Islet of Langerhans (tissue), 1 donor: ENCODE measurements at regions not wholly inside any gene's neighbourhood (a gene's known extent, or its start where the extent isn't known, plus 50 kb on each side); places are given as distances from the start of the nearest gene placed in this dataset.

Experiments
- FAIRE-seq: peaks from one replicate; lab custom pipeline; 2011; peaks lifted over from hg19 to GRCh38; lab: Jason Lieb, UNC

GRCh38 chr11:15541079-15541478, 426.4 kb downstream of the INSC start:
- no peak for FAIRE-seq

GRCh38 chr11:15544353-15544752, 429.6 kb downstream of the INSC start:
- FAIRE-seq = no peak

GRCh38 chr11:15547685-15548084, 433.0 kb downstream of the INSC start:
- no peak for FAIRE-seq

GRCh38 chr11:15551901-15552851, 437.5 kb downstream of the INSC start:
- no peak for FAIRE-seq

GRCh38 chr11:15555161-15555560, 440.4 kb downstream of the INSC start:
- FAIRE-seq = no peak

GRCh38 chr11:15557457-15558230, 442.9 kb downstream of the INSC start:
- no peak for FAIRE-seq

- FAIRE-seq = no peak
These were observed 443.9 kb downstream of the INSC start for GRCh38 chr11:15558513-15559181.

- FAIRE-seq = no peak
These were observed 446.2 kb downstream of the INSC start for GRCh38 chr11:15560689-15561467.

- no peak for FAIRE-seq
These were observed 447.5 kb downstream of the INSC start for GRCh38 chr11:15562230-15562629.

- no peak for FAIRE-seq
These were observed 448.3 kb downstream of the INSC start for GRCh38 chr11:15563054-15563453.

- no peak for FAIRE-seq
These were observed 451.2 kb downstream of the INSC start for GRCh38 chr11:15565880-15566279.

- FAIRE-seq = no peak
These were observed 453.7 kb downstream of the INSC start for GRCh38 chr11:15568440-15568839.

GRCh38 chr11:15569305-15570025, 454.7 kb downstream of the INSC start:
- no peak for FAIRE-seq

GRCh38 chr11:15575409-15575808, 460.7 kb downstream of the INSC start:
- FAIRE-seq = no peak

GRCh38 chr11:15576769-15577168, 462.0 kb downstream of the INSC start:
- no peak for FAIRE-seq

- FAIRE-seq = no peak
These were observed 462.8 kb downstream of the INSC start for GRCh38 chr11:15577519-15577918.

GRCh38 chr11:15579287-15580001, 464.7 kb downstream of the INSC start:
- FAIRE-seq = no peak

- FAIRE-seq = no peak
These were observed 465.5 kb downstream of the INSC start for GRCh38 chr11:15580056-15580774.

GRCh38 chr11:15580775-15581095, 466.0 kb downstream of the INSC start:
- FAIRE-seq = no peak

GRCh38 chr11:15584158-15584557, 469.4 kb downstream of the INSC start:
- no peak for FAIRE-seq
